Osteocyte (in vitro differentiated cells): ENCODE measurements at regions not wholly inside any gene's neighbourhood (a gene's known extent, or its start where the extent isn't known, plus 50 kb on each side); places are given as distances from the start of the nearest gene placed in this dataset.

Experiments
- DNase-seq: peaks from one replicate; pipeline ENCODE4 v3.0.0; 2021; ENCODE audit warnings: mixed read lengths; ENCODE audit not compliant: unreplicated experiment; ENCODE audit errors: extremely low spot score
- H3K27ac Mint-ChIP-seq: one replicate; pipeline ENCODE4 v1.8.0; 2021; ENCODE audit warnings: mild to moderate bottlenecking, mixed read lengths; ENCODE audit not compliant: unreplicated experiment
- H3K27me3 Mint-ChIP-seq: one replicate; pipeline ENCODE4 v1.8.0; 2021; ENCODE audit warnings: mixed read lengths; ENCODE audit not compliant: unreplicated experiment
- H3K36me3 Mint-ChIP-seq: one replicate; pipeline ENCODE4 v1.8.0; 2021; ENCODE audit warnings: mixed read lengths; ENCODE audit not compliant: unreplicated experiment
- H3K4me1 Mint-ChIP-seq: one replicate; pipeline ENCODE4 v1.8.0; 2021; ENCODE audit warnings: mixed read lengths; ENCODE audit not compliant: unreplicated experiment
- H3K4me3 Mint-ChIP-seq: one replicate; pipeline ENCODE4 v1.8.0; 2021; ENCODE audit warnings: mild to moderate bottlenecking, moderate library complexity, mixed read lengths; ENCODE audit not compliant: unreplicated experiment
- H3K9me3 Mint-ChIP-seq: one replicate; pipeline ENCODE4 v1.8.0; 2021; ENCODE audit warnings: mixed read lengths; ENCODE audit not compliant: unreplicated experiment
- CTCF ChIP-seq: fragments of 200-600 bp; sonication (generic); IDR thresholded peaks from 2 replicates; pipeline ENCODE4 v1.5.0; 2021; ENCODE audit warnings: antibody characterized with exemption, mild to moderate bottlenecking, moderate library complexity

DNA sequence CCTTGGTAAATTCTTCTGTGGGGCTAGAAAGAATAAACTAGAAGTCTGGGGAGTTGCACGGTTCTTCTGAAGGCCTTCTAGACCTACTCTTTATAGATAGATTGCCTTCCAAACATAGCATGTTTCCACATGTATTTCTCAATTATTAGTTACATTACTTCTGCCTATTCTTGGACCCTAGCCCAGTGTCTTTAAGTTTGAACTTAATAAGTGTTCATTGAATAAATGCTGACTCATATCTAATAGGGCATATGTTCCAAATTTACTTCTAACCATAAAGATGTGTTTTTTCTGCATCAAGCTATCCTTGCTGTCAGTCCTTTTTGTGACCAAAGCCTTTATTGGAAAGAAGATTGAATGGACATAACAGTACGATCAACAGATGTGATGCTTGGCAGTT lies 503.6 kb upstream of the ZFP42 start:
- no peak for DNase-seq
- Mint-ChIP-seq H3K9me3 (peaks cover 14% of the 10 kb centered on the region), H3K27me3 (no peaks in the 10 kb centered on the region), H3K4me3 (no peak overlapping the region), H3K27ac (no peak overlapping the region), H3K4me1 (peaks cover 9% of the 10 kb centered on the region), H3K36me3 (peaks cover 3% of the 10 kb centered on the region)
- TF ChIP-seq CTCF, result no peak

DNA sequence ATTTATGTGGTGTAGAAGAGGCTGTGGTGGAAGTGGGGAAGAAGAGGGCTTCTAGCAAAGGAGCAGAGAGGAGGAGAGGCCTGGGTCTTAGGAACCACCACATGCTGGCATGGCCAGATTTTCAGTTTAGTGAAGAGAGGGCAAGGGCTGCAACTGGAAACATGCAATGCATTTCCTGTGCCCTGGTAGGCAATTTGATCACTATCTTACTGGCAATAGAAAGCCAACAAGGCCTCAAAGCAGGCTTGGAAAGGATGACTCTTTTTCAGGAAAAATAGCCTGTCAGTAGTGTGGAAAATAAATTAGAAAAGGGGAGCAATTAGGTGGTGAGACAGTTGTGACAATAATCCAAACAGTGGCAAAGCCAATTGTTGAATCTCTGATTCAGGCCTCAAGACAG lies 501.9 kb upstream of the ZFP42 start:
- peaks cover 5% of the 10 kb centered on the region for H3K9me3 Mint-ChIP-seq
- peaks cover 9% of the 10 kb centered on the region for H3K4me1 Mint-ChIP-seq
- H3K36me3 Mint-ChIP-seq, result no peaks in the 10 kb centered on the region
- no peak overlapping the region for H3K4me3 Mint-ChIP-seq
- no peaks in the 10 kb centered on the region for H3K27me3 Mint-ChIP-seq
- TF ChIP-seq CTCF, result no peak
- DNase-seq, result no peak
- H3K27ac Mint-ChIP-seq, result peak overlapping the region; percentile 27

GRCh38 chr4:187499956-187500355 lies 495.6 kb upstream of the ZFP42 start:
- Mint-ChIP-seq H3K4me3 (no peak overlapping the region), H3K36me3 (no peaks in the 10 kb centered on the region), H3K27me3 (no peaks in the 10 kb centered on the region), H3K9me3 (no peaks in the 10 kb centered on the region), H3K27ac (no peak overlapping the region), H3K4me1 (peaks cover 15% of the 10 kb centered on the region)
- no peak for TF ChIP-seq CTCF
- no peak for DNase-seq

GRCh38 chr4:187500796-187501195 lies 494.8 kb upstream of the ZFP42 start:
- Mint-ChIP-seq H3K4me3 (no peak overlapping the region), H3K9me3 (no peaks in the 10 kb centered on the region), H3K27me3 (no peaks in the 10 kb centered on the region), H3K4me1 (peaks cover 15% of the 10 kb centered on the region), H3K36me3 (no peaks in the 10 kb centered on the region), H3K27ac (no peak overlapping the region)
- DNase-seq, result no peak
- no peak for TF ChIP-seq CTCF

GRCh38 chr4:187501731-187502130 lies 493.8 kb upstream of the ZFP42 start:
- no peak for DNase-seq
- peaks cover 15% of the 10 kb centered on the region for H3K4me1 Mint-ChIP-seq
- H3K36me3 Mint-ChIP-seq, result no peaks in the 10 kb centered on the region
- no peaks in the 10 kb centered on the region for H3K27me3 Mint-ChIP-seq
- no peaks in the 10 kb centered on the region for H3K9me3 Mint-ChIP-seq
- TF ChIP-seq CTCF, result no peak
- H3K27ac Mint-ChIP-seq, result no peak overlapping the region
- no peak overlapping the region for H3K4me3 Mint-ChIP-seq
